Left renal cortex interstitium (tissue), 4 donors: ENCODE measurements at regions not wholly inside any gene's neighbourhood (a gene's known extent, or its start where the extent isn't known, plus 50 kb on each side); places are given as distances from the start of the nearest gene placed in this dataset.

Experiments used
- DNase-seq, 4 donors: peaks; one replicate each; pipeline ENCODE4 v3.0.0-alpha.2; 2013; ENCODE audit warnings: low read depth in 4 of 4, low spot score in 2 of 4, missing footprints in 1 of 4

DNA sequence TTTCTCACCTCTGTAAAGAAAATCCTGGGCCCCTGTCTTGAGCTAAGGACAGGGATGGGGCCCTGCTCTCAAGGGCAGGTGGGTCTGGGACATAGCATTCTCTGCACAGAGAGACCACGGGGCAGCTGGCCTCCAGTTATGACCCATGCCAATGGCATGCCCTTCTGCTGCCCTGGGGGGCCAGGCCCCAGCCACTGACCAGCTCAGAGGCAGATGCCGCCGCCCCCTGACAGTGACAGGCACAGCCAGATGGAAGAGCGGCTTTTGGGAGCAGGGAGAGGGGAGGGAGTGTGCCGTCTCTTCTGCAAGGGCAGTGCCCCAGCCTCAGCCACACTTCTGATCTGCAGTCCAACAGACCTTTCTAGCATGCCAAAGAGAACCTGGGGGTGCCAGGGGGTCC lies 114.8 kb upstream of the NAV2 start:
- no peak for DNase-seq

DNA sequence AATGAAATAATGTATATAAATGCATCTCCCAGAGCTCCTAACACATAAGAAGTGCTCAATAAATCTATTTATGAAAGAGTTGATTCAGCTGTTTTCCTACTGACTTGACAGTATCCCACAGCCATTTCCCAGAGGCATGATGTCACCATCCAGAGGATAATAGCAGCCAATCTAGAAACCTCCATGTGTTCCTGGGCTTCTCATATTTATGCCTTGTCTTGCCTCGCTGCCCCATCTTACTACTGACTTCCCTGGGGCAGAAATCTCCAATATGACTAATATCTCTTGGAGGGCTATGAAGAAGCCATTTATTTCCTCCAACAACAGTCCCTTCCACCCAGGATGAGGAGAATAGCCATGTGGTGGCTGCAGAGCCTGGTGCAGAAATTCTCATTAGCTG lies 115.4 kb upstream of the NAV2 start:
- DNase-seq, result no peak

DNA sequence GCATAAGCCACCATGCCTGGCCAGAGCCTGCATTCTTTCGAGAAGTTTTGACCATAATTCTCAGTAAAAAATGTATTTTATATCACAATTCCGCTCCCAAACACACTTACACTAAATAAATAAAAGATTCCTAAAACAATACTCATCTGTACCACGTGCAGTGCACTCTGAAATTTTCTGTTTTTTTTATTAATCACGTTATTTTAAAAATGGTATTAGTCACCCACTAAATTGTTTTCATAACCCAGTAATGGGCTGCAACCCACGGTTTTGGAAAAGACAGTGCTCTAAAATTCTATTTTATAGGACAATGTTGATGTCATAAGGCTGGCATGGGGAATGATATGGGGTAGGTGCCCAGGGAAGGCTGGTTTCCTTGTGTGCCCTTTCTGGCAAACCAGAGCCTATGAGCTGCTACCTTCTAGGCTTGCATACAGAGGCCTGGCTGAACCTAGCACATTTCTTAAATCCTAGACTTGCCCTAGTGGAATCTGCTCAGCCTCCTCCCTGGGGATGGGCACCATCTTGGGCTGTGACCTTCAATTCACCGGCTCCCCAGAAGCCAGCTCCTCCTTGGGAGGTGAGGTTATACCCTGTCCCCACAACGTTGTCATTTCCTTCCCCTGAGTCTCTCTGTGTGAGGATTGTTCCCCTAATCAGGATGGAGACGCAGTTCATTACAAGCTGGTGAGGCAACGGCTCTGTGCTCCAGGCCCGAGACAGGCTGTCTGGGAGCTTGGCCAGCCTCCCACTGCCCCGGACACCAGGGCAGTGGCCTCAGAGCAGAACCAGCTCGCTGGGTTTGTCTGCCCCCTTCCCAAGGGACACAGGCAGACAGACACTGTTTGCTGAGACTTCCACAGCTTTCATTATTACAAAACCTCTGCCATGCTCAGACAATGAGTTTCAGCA lies 116.5 kb upstream of the NAV2 start:
- DNase-seq, result no peak

DNA sequence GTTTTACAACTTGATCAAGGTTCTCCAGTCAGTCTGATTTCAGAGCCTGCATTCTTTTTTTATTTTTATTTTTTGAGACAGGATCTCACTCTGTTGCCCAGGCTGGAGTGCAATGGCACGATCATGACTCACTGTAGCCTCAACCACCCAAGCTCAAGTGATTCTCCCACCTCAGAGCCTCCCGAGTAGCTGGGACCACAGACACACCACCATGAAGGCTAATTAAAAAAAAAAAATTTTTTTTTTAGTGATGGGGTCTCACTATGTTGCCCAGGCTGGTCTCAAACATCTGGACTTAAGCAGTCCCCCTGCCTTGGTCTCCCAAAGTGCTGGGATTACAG lies 117.2 kb upstream of the NAV2 start:
- no peak for DNase-seq

DNA sequence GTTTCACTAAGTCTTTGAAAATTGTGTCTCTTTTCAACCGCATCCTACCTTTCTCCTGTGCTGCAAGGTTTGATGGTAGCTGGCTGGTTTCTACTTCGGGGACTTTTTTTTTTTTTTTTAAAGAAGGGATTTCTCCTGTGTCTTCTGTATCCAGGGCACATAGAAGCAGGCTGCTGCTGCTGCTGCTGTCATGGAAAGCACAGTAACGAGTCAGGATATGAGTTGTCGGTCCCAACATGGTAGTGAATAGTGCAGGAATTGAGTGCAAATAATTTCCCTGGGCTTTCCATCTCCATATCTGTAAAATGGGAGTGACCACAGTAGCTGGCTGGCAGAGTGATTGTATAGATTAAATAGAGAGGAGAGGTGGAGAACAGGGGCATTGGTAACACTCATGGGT lies 118.3 kb upstream of the NAV2 start:
- no peak for DNase-seq

DNA sequence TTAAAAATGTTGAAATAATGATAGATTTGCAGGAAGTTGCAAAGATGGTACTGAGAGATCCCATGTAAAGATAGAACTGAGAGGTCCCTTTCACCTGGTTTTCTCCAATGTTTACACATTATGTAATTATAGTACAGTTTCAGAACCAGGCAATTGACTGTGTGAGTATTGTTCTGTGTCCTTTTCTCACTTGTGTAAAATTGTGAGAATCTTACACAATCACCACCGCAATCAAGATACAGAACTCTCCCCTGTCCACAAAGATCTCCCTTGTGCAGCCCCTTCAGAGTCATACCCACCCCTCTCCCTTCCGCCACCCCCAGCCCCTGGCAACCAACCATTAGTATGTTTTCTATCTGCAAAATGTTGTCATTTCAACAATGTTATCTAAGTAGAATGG lies 119.8 kb upstream of the NAV2 start:
- no peak for DNase-seq

DNA sequence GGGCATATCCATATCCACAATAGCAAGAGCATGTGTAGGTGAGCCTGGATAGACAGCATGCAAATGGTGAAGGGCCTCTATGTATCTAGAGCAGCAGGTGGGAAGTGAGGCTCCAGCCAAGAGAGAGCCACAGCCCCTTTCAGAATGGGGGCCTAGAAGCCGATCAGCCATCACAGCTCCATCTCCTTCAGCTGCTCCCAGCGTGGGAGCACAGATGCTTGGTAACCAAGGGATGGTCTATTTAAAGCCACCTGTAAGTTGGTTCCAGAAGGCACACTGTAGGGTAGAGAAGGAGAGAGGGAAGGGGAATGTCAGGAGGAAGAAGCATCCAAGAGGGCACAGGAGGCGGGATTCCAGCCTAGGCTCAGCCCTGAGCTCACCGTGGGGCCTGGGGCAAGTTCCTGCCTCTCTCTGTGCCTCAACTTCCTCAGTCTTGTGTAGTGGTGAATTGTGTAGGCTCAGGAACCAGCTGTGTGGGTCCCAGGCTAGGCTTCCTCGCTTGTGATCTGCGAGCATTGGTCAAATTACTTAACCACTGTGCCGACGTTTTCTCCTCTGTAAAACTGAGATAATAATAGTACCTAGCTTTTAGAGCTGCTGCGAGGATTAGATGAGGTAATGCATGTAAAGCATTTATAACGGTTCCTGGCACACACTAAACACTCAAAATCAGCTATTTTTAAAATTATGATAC lies 122.9 kb upstream of the NAV2 start:
- DNase-seq, result no peak

DNA sequence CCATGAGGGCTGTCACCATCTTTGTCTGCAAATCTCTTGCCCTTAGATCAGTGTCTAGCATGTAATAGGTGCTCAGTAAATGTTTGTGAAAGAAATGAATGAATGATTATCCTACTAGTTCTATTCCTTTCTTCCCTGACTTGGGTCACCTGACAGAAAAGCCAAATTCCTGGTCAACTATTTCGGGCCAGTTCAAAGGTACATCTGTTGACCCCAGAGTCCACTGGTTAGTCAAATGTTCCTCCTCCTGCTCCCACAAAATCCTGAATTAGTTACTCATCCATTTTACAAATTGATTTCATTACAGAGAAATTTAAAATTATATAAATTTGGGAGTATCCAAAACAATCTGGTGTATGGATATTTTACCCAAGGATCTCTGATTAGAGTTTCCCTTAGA lies 124.7 kb upstream of the NAV2 start:
- no peak for DNase-seq

DNA sequence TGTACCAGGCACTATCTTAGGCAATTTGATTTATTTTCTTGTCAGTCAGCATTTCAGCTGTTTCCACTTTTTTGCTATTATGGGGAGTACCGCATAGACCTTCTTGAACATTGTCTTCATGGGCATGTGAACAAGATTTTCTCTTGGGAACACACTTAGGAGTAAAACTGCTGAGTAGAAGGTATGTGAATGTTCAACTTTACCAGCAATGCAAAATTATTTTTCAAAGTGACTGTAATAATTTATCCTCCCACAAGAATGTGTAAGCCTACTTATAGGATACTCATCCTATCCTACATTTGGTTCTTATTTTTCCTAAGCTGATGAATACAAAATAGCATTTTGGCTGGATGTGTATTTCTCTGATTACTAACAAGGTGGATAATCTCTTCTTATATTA lies 132.0 kb upstream of the NAV2 start:
- no peak for DNase-seq

DNA sequence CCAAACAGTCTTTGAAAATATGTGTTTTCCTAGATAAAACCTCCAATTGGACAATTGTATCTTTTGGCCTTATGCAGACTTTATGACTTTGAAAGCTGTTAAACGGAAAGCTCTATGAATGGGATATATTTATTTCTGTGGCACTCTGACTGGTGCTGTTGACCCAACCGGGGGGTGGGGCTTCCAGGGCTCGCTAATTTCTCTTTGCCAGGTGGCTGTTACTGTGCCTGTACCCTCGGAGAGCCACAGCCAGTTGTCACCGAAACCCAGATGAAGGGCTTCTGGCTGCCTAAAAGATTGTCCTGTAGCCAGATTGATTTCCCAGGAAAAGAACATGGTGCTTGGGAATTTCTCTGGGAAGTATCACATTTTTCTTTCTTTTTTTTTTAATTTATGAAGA lies 132.7 kb upstream of the NAV2 start:
- DNase-seq, result no peak

DNA sequence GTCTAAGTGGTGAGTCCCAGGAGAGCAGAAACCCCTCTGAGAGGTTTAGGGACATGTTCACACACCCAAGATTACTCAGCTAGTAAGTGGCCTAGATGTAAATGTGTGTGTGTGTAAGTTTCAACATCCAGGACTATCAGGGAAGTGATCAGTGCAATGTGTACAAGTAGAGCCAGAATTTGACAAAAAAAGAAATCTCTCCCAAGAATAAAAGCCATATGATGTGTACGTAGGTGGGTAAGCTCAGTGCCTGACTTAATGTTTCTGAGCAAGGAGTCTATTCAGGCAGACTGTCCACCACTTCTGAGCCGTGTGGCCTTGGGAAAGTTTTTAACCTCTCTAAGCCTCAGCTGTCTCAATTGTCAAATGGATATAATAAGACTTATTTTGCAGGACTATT lies 133.8 kb upstream of the NAV2 start:
- DNase-seq, result no peak

DNA sequence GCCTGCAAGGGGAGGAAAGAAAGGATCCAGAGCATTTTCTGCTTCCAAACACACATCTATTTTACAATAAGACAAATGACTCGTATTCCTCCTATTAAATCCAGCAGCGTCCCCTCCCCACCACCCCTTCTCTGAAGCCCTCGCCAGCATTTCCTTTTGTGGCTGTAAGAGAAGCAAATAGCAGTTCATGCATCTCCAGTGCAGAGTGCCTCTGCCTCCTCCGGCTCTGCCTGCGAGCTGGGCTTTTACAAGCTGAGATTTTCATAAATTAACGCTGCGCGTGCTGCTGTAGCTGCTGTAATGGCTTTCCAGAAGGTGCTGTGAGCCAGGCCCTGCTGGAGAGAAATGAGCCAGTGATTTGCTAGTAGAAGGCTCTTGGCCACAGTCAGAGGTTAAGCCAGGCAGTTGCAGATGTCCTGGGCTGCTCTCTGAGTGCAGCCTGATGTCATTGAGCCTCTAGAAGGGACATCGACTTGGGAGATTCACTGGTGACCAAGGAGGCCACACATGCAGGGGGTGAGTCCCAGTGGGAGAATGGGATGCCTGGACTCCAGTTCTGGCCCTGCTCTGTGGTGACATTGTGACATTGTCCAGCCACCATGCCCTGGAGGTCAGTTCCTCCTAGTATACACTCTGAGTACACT lies 134.5 kb upstream of the NAV2 start:
- no peak for DNase-seq

DNA sequence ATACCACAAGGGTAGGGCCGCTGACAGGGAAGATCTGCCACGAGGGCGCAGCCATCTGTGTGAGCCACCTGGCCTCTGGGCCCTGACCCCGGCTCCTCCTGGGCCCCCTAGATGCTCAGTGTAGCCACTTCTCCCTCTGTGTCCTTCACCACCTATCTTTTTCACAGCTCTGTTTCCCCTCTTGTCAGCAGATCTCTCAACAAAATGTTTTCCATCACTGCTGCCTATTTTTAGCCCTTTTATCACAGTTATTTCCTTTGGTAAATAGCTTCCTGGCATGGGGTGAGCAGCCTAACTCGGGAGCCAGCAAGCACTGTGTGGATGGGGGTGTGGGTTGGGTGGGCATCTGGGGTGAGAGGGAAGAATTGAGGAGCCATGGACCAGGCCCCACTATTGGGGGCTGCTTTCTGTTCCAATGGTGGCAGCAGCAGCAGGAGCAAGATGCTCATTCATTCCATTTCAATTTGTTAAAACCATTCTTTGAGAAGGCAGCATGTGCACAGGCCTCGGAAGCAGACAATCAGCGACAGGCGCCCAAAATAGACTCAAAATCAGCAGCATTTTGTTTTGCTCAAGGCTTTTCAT lies 135.2 kb upstream of the NAV2 start:
- DNase-seq, result no peak

DNA sequence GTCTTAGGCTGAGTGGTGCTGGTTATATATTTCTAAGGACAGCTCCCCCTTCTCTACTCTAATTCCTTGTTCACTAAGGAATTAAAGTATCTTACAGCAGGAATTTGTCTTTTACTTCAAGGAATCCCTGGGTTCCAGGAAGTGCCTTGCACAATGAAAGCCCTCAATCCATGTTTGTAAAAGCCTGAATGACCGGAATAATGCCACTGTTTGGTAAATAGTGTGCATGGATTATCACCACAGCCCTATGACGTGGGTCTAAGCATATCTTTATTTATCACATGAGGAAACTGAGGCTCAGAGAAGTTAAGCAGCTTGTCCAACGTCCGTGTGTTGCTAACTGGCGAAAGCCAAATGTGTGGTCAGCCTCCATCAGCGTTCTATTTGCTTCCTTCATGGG lies 135.7 kb upstream of the NAV2 start:
- no peak for DNase-seq

DNA sequence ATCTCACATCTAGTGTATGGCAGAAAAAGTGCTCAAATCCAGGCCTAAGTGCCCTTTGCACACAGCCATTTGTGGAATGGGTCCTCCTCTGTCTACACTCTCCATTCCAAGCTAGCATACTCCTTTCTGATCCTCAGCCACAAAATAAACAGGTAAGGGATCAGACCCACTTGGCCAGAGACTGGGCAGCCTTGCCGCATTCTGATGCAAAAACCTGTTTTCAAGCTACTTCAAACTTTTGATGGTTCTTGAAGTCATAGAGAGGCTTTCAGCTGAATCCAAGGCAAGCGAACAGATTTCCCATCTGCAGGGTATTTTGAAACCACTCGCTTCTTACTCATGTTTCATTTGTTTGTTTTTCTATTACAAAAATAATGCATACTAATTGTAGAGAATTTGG lies 136.6 kb upstream of the NAV2 start:
- no peak for DNase-seq

DNA sequence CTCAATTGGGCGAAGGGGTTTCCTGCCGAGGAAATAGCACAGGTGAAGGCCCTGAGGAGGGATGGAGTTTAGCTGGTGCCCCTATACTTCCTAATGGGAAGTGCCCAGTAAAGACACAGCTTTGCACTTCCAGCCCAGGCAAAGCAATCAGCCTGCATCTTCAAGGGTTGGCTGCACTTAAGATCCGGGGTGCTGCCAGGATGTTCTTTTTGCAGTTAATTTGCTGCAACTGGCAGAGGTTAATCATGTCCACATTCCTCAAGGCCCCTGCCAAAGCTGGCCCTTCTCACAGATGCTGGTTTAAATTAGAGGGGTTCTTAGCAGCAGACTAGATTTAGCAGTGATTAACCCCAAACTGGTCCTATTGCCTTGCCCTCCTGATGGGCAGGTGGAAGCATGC lies 137.7 kb upstream of the NAV2 start:
- no peak for DNase-seq

DNA sequence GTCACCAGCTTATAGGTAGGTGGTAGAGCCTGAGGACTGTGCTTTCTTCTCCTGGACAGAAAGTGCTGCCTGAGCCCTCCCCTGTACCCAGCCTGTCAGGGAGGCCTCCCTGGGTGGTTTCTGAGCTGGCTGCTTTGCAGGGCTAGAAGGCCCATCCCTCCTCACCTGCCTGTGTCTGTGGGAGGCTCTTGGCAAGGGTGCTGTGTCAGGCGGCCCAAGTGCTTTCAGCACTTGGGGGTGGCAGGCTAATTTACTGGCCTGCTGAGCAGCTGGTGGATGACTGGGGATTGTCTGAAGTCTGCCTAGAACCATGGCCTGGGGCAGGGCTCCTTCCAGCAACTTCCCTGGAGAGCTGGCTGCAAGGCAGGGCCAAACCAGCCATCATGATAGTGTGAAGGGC lies 139.0 kb upstream of the NAV2 start:
- DNase-seq, result no peak

DNA sequence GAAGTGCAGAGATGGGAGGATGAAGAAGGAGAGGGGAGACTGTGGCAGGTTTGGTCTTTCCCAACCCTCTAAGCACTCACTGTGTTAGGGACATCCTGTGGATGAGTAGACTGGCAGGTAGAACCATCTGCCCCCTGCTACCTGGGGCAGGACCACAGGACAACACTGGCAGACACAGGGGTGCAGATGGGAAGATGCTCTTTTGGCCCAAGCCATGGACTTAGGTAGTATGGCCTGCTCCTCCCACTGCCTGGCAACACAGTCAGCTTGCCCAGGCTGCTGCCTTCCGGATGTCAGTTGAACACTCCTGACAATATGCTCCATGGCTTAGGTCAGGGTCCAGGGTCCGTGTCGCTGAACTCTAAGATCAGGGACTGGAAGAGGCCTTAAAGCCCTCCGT lies 140.7 kb upstream of the NAV2 start:
- no peak for DNase-seq

DNA sequence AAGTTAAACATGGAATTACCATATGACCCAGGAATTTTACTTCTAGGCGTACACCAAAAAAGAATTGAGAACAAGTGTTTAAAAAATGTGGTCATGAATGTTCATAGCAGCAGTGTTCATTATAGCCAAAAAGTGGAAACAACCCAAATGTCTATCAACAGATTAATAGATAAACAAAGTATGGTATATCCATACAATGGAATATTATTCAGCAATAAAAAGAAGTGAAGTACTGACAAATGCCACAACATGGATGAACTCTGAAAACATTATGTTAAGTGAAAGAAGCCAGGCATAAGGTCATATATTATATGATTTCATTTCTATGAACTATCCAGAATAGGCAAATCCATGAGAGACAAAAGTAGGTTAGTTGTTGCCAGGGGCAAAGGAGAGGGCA lies 141.7 kb upstream of the NAV2 start:
- no peak for DNase-seq

DNA sequence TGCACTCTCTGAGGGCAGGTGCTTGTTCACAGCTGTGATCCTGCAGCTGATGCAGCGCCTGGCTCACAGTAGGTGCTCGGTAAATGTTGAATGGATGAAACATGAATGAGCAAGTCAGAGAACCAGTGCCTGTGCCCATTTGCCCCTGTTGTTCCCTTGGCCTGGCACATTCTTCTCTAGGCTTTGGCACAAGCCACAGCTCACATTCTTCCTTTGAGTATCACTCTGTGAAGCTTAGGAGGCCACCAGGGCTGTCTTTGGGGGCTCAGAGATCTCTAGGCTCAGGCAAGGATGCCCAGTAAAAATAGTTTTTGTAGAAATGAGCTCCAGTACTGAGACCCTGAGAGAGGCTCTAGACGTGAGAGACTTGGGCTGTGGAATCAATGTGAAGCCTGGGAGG lies 144.6 kb upstream of the NAV2 start:
- DNase-seq, result no peak

DNA sequence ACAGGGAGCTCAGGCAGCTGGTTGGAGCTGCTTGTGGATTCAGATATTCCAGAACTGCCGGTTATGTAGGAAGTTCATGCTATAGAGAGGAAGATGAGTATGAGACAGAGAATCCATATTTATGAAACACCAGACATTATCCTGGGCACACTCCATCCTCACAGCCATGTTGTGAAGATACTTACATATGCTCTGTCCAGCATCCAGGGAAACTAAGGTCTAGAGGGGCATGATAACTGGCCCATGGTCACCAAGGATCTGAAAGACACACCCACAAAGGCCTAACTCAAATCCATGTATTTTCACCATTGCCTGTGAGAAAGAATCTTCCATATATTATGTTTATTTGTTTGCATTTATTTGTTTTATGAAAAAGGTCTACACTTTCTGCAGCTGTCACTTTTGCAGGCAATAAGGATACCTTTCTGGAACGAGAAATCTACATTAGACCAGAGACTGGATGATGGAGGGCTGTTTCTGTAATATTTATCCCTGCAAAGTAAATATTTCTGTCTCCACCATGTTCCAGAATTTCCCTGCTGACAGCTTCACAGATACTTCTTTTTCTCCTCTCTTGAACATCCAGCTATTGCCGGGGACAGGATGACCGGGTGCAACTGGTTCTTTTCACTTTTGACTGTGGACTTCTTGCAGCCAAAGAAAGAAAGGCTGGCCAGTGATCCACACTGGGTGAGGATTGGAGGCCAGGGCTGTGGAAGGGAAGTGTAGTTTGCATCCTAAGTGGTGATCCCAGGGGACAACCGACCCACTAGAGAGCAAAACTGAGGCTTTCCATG lies 145.9 kb upstream of the NAV2 start:
- DNase-seq, result no peak
